Coronary artery (tissue), 2 donors: ENCODE measurements at regions not wholly inside any gene's neighbourhood (a gene's known extent, or its start where the extent isn't known, plus 50 kb on each side); places are given as distances from the start of the nearest gene placed in this dataset.

Experiments
- DNase-seq: peaks from one replicate; pipeline ENCODE4 v3.0.0-alpha.2; 2017; ENCODE audit warnings: low spot score
- H3K27ac ChIP-seq, 2 donors: fragments of 200-600 bp; sonication (generic); one replicate each; pipeline ENCODE4 v1.5.1; 2016 to 2019
- H3K4me3 ChIP-seq: fragments of 200-600 bp; sonication (generic); 2 replicates; pipeline ENCODE4 v1.5.1; 2016; ENCODE audit warnings: mild to moderate bottlenecking, moderate library complexity
- CTCF ChIP-seq: fragments of 200-600 bp; sonication (generic); IDR thresholded peaks from one replicate; pipeline ENCODE4 v1.5.1; 2019; ENCODE audit warnings: antibody characterized with exemption

- Histone ChIP-seq H3K27ac (no peak overlapping the region), H3K4me3 (no peak overlapping the region)
- no peak for DNase-seq
- TF ChIP-seq CTCF = no peak
Measured at GRCh38 chr4:130485371-130485770, 1389.4 kb downstream of the C4orf33 start.

GRCh38 chr4:130486186-130486585 lies 1390.2 kb downstream of the C4orf33 start:
- TF ChIP-seq CTCF = no peak
- no peak overlapping the region for H3K27ac ChIP-seq
- DNase-seq = no peak
- no peak overlapping the region for H3K4me3 ChIP-seq

GRCh38 chr4:130486841-130487240 lies 1390.9 kb downstream of the C4orf33 start:
- H3K27ac ChIP-seq = no peak overlapping the region
- no peak overlapping the region for H3K4me3 ChIP-seq
- DNase-seq = no peak
- no peak for TF ChIP-seq CTCF

- DNase-seq = no peak
- no peak for TF ChIP-seq CTCF
- H3K4me3 ChIP-seq = no peak overlapping the region
- H3K27ac ChIP-seq = no peak overlapping the region
Measured at GRCh38 chr4:130510661-130511060, 1414.7 kb downstream of the C4orf33 start.

GRCh38 chr4:130511776-130512175 lies 1415.8 kb downstream of the C4orf33 start:
- DNase-seq = no peak
- Histone ChIP-seq H3K27ac (no peak overlapping the region), H3K4me3 (no peak overlapping the region)
- no peak for TF ChIP-seq CTCF

- no peak for DNase-seq
- H3K4me3 ChIP-seq = no peak overlapping the region
- TF ChIP-seq CTCF = no peak
- no peak overlapping the region for H3K27ac ChIP-seq
Measured at GRCh38 chr4:130524057-130524456, 1428.1 kb downstream of the C4orf33 start.

GRCh38 chr4:130530505-130530904 lies 1434.6 kb downstream of the C4orf33 start:
- DNase-seq = no peak
- no peak overlapping the region for H3K27ac ChIP-seq
- TF ChIP-seq CTCF = no peak
- no peak overlapping the region for H3K4me3 ChIP-seq
